GM19193 (cell line): ENCODE measurements at regions not wholly inside any gene's neighbourhood (a gene's known extent, or its start where the extent isn't known, plus 50 kb on each side); places are given as distances from the start of the nearest gene placed in this dataset.

Experiments
- POLR2A ChIP-seq: IDR thresholded peaks from 4 replicates; pipeline ENCODE4 v1.6.1; 2011; ENCODE audit not compliant: insufficient read depth, insufficient read length; ENCODE audit errors: extremely low read depth

DNA sequence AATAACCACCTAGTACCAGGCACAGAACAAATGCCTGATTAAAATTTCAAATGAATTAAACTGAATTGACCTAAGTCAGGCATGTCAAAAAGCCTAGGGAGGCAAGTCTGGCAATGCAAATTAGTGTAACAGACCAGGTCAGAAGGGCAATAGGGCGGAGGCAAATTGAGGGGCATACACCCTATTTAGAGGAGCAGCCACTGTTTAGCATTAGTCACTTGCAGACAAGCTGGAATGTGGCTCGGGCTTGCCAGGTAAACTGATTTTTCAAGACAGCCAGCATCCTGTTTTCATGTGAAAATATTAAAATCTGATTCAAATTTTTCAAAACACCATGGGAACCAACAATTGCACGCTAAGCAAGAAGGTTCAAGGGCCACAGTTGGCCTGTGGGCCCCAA is 160.3 kb downstream of the EN1 start:
- TF ChIP-seq POLR2A: no peak

DNA sequence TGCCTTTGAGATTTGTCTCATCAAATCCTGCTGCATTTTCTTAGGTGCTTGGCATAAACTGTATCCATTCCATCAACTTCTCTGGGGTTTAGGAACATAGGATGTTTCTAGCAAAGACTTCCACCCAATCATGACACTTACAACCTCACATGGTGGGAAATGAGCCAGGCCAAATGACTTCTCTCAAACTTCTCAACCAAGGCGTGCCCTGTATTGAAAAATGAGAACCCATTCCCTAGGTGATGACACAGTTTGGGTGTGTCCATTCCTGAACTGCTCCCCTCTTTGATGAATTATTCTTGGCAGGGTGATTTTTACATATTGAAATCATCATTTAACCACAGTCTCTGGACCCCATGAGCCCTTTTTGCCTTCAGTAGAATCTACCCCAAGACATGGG is 161.1 kb downstream of the EN1 start:
- no peak for TF ChIP-seq POLR2A

DNA sequence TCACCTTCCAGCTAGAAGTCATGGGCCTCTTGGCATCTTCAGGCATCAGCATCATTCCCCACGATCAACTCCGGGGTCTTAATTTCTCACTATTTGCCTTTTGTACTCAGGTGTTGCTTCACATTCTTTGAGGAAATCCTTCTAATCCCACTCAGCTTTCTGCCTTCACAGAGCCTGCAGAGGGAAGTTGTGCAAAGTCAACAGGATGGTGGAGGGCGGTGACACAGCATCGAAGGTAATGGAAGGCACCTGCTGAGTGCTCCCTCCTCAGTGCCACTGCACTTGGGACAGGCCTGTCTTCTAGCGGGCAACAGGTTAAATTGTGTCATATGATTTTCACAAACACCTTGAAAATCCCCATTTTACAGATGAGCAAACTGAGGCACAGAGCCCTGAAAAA is 164.0 kb downstream of the EN1 start:
- no peak for TF ChIP-seq POLR2A

DNA sequence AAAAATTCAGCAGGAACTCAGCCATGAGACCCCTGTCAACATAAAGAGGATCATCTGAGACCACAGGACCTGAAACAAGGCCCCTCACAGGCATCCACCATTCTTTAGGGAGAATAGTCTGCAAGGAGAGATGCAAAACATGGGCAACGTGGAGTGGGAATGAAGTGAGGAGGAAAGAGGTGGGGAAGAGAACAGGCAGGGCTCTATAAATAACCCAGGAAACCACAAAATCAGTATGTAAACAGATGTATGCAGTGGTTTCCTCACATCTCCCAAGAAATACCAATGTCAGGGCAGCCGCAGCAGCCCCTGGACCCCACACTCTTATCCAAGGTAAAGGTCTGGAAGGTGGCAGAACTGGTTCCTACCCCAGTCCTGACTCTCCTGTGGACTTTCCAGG is 168.5 kb downstream of the EN1 start:
- no peak for TF ChIP-seq POLR2A

DNA sequence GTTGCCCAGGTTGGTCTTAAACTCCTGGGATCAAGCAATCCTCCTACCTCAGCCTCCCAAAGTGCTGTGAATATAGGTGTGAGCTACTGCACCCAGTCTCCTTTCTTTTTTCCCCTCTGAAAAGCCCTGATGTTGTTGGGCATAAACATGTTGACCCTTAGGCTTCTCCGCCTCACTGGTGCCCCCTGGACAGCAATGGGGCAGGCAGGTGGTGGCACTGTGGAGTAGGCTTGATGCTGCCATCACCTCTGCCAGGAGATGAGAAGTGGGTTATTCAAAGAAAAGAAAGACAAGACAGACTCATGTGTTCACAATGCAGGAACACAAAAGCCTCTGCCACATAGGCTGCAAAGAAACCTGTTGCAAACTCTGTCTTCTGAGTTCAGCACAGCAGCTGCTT is 169.9 kb downstream of the EN1 start:
- no peak for TF ChIP-seq POLR2A

DNA sequence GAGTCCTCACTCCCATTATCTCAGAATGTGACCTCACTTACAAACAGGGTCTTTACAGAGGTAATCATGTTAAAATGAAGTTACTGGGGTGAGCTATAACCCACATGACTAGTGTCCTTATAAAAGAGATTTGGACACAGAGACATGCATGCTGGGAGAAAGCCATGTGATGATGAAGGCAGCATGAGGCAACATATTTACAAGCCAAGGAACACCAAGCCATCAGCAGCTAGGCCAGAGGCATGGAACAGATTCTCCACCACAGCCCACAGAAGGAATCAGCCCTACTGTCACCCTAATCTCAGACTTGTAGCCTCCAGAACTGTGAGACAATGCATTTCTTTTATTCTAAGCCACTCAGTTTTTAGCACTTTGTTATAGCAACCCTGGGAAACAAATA is 171.9 kb downstream of the EN1 start:
- TF ChIP-seq POLR2A: no peak

DNA sequence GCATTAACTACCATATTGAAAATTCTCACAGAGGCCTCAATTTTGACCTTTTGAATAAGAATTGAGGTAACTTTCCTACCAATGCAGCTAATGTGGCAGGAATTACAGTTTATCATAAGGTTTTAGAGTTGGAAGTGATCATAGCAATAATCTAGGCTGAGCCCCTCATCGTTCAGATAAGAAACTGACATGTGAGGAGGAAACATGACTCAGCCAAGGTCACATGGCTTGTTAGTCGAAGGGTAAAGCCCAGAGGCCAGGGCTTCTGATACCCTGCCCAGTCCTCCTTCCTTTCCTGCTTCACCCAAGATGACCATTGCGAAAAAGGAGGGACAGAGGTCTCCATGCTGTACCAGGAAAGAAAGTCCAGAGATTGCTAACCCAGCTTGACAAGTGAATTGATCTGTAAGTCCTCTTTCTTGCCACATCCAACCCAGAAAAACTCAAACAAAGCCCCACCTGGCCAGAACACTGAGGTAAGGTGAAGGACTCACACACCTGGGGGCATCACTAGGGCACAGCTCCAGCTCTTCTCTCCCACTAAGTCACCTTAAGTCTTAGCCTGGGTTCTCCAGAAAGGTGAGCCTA is 174.8 kb downstream of the EN1 start:
- no peak for TF ChIP-seq POLR2A

DNA sequence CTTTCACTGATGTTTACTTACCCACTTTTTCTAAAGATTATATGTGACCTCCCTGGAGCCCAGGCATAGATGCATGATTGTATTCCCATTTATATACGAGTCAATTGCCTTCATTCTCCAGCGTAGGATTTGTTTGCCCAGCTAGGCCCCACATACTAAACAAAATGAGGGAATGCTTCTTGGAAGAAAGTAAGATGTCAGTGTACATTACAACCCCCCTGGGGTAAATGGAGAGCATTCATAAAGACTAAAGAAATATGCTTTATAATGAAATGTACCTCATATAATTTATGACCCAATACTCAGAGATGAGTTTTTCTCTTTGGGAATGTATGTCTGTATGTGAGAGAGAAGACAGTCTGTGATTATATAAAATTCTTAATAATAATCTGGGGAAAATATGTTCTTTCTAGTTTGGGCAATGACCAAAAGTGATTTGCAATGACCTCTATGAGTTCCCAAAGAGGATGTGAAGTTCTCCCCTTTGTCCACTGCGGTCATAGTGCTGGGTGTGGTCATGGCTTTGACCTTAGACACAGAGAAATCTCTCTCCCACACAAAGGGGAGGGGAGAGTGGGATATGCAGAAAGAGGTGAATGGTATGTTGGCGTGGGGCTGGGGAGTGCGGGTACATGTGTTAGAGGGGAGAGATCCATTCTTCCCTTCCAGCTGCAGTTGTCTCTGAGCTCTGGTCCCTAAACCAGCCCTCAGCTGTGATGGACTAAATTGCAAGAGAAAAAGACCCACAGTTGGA is 175.6 kb downstream of the EN1 start:
- TF ChIP-seq POLR2A: no peak

DNA sequence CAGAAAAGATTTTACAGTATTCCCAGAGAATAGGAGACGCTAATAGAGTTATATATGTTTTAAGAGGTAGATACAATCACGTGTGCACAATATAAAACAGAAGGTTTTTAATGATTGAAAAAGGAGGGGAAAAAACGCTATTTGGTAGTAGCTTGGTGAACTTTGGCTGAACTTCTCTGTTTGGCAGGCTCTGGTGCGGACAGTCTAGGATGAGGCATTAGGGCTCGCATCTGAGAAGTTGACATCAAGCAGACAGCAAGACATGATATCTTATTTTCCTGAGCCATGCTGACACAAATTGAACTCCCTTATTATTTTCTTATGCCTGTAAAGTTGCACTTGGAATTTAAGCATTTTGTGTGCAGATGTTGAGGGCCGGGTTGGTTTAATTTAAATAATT is 176.6 kb downstream of the EN1 start:
- no peak for TF ChIP-seq POLR2A

DNA sequence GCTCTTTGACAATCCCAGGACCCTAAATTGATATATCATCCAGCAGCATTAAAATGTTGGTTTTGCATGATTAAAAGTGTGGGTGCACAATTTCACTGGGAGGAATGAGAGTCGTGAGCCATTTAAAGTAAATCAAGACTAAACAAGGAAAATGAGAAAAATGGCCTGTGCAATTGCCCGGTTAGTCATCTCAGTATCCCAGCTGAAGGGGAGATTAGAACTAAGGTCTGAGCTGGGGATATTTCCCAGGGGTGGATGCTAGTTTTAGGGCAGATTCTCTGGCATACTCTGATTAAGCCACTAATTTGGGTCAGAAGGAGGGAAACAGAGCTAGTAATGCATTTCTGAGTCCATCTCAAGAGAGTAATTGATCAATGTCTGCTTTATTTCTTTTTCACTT is 177.2 kb downstream of the EN1 start:
- no peak for TF ChIP-seq POLR2A

DNA sequence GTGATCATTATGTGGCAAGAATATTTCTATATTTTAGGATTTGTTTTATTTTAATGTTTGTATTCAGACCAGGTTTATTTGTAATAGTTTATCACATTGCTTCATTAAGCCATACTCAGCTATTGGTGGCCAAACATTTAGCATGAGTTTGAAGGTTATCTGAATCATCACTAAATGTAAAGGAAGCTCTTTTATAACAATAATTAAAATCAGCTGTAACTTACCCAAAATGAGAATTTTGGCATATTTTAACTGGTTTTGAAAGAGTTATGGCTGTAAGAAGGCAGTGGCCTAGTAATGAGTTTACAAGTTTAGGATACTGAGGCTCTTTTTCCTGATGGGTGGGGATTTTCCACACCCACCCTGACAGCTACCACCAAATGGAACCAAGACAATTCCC is 177.8 kb downstream of the EN1 start:
- no peak for TF ChIP-seq POLR2A

DNA sequence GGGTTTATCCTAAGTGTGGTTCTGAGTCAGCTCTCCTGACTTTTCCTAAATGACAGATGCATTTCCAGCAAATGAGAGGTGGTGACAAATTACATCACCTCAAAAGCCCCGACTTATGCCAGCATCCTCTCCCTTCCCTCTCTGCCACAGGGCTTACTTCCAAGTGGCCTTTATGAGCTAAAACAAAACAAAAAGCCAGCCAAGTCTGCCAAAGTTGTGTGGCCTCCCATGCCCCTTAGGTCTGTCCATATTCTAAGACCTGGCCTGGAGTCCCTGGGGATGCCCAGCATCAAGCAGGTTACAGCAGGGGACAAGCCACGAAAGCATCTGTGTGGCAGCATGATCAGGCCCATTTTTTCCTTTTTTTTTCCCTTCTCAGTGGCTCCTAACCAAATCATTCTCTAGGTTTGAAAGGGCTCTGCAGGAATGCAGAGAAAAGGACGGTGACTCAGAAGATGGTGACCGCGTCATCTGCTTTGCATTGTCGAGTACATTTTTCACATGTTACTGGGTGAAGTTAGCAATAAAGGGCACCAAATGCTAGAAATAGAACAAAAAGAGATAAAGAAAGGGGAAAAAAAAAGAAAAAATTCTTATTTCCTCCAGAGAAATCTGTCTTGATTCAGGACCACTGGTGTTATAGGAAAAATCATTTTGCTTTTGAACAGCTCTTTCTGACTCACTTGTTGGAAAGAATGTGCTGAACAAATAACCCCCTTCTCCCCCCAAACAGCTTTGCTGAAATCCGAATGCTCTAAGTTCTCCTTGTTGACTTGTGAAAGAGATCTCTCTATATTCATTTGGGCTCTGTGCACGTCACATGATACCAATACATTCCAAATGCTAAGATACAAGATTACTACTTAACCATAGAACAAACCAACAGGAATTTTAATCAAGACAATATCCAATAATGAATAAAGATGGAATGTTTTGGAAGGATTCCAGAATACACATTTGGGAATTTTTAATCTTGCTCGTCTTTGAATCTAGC is 178.7 kb downstream of the EN1 start:
- no peak for TF ChIP-seq POLR2A

DNA sequence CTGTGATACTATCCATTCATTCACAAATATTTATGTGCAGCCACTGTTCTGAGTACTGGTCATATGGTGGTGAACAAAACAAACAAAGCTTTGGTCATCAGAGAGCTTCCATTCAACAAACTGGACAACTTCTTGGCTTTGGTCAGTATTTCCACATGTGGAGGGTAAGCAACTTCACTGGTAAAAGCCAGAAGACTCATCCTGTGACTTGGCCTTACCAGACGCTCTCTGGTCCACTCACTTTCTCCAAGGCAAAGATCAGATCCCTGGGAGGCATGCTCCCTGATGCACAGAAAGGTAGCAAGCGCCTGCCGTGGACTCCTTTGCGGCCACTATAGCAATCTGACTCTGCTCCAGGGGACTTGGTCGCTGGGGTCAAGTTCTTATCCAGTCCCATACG is 179.5 kb downstream of the EN1 start:
- TF ChIP-seq POLR2A: no peak

DNA sequence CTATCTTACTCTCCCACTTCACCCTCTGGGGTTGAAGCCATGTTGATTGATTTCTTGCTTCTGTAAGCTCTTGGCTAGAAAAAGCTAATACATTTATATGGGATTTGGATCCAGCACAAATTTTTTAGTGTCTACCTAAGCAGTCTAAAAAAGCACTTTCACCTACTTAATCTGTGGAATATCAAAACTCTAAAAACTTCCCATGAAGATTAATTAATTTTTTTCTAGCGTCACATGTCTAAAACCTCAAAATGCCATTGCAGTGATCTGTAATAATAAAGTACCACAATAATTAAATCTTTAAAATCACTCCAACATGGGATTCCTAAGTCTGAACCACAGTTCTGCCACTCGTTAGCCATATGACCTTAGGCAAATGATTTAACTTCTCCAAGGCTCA is 180.1 kb downstream of the EN1 start:
- no peak for TF ChIP-seq POLR2A

DNA sequence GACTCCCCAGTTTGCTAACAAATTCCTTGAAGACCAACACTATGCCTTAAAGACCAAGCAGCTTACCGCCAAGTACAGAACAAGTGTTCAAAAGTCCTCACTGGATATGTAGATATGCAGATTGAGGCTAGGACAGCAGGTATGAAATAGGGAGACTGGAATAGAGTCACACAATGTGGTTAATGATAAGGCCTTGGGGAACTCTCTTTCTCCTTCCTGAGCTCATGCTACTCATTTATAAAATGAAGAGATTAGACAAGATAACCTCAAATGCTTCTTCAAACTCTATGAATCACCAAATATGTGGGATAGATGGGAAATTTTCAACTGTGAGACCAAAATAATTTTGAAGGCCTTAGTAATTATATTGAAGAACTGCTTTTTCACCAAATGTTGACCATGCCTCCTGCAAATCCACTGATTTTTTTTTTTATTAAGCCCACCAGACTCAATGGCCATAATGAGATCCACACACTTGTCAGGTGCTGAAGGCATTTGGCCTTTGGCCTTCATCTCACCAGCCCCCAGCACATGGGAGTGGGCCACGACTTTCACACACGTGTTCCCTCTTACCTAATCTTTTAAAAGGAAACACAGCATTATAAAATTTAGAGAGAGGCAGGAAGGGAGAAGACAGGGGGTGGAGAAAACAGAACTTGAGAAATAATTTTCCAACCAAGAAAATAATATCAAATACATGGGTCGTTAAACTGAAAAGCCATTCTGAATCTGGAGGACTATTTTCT is 181.5 kb downstream of the EN1 start:
- no peak for TF ChIP-seq POLR2A

DNA sequence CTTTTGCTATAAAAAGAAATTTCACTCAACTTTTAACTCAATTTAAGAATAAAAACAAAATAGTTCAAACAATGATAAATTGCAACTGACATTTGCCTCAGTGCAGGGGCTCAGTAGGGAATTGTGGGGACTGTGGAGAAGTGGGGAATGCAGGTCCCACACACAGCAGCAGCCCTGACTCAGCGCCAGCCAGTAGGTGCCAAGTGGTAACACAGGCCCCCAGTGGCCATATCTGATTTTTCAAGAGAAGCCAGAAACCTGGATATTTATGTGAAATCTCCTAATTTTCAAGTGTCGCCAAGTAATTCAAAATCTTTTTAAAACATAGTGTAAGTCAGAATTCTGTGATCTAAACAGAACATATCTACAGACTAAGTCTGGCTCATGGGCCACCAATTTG is 186.3 kb downstream of the EN1 start:
- TF ChIP-seq POLR2A: no peak
